Activated T-cell treated with anti-CD3 and anti-CD28 coated beads for 4 hours (primary cell): ENCODE measurements at regions not wholly inside any gene's neighbourhood (a gene's known extent, or its start where the extent isn't known, plus 50 kb on each side); places are given as distances from the start of the nearest gene placed in this dataset.

ENCODE experiments used
- DNase-seq: peaks from one replicate; pipeline ENCODE4 v3.0.0-alpha.2; 2020

DNA sequence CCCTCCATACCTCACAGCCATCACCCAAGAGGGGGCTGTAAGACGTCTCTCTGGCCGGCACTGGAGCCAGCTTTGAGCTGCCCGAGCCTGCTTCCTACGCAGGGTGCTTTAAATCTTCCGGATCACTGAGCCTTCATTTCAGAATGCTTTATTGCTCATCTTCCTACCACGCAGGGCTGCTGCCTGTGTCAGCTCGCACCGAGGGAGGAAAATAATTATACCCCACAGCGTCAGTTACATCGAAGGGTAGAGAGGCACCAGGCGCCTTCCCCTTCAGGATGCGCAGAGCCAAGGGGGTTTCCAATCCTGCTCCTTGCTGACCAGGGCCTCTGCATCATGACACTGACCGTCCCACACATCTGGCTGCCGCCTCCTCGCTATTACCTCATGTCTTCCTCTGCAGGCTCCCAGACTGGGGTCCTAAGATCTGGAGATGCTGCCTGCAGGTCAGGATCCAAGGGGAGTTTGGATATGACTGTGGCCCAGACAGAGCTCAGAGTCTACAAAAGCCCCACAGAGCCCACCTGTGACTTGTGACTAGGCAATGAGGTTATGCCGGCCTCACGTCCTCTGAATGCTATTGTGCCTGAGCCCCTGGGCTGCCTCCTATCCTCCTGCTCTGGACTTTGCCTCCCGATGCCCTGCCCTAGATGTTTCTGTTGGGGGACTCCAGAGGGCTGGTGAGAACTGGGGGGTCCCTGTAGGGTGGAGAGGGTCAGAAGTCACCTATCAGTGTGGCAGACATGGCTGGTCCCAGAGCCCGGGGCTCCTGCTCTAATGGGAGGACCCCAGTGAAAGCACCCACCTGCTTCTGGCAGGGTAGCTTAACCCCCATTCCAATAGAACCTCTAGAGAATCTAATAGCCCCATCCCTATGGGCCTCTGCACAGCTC lies 220.3 kb upstream of the RTL1 start:
- DNase-seq = no peak

DNA sequence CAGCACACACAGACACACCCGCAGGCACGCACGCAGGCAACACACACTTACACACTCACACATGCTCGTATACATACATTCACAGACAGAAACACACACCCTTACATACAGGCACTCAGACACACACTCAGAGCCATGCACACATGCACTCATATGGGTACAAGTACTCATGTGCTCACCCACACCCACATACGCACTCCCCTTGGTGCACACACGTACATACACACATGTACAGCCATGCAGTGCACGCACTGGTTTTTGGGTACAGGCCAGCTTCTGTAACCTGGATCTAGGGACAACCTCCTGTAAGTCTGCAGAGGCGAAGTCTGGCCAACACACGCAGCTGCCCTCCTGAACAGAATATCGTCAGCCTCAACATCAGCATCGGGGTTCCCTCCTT lies 221.3 kb upstream of the RTL1 start:
- no peak for DNase-seq

DNA sequence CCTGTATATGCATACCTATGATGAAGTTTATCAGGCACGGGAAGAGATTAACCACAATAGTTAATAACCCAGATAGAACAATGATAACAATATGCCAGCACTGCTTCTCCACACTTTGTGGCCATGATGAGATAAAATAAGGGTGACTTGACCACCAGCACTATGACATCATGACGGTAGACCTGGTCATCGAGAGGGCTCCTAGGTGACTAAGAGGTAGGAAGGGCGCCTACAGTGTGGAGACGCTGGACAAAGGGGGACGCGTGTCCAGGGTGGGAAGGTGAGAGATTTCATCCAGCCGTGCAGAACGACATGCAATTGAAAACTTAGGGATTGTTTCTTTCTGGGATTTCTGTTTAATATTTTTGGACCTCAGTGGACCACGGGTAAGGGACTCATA lies 221.8 kb upstream of the RTL1 start:
- DNase-seq = no peak

DNA sequence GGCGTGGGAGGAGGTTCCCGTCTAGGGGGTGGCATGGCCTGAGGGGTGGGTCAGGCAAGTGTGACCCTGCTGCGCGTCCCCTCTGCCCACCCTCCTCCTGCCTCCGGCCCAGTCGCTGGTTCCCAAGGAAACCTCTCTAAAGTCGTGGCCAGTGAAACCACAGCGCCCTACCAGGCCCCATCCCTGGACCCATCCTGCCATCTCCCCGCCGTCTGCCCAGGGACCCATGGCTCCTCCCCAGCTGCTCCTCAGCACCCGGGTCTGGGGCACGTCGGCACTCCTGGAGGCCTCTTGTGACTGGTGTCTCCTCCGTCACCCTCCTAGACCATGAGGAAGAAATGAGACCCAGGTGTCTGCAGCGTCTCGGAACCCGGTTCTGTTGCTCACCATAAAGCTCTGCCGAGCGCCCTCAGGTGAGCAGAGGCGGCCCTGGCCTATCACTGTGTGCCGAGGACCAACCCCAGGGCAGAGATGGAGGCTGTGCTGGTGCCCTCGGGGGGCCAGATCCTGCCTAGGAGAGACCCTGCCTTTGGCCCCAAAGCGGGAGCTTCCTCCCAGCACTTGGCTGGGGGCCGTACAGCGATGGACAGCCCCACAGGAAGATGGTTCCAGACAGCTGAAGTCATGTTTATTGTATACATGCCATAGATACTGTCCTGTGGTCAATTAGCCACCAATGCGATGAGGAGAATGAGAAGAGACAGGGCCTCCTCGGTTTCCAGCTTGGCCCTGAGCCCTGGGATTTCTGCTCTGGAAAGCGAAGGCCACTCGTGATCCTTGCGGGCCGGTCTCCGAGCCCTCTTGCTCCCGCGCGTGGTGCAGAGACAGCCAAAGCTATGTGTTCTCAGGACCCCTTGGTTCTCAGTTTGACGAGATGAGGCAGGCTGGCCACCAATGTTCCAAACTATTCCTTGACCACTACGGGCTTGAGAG lies 222.5 kb upstream of the RTL1 start:
- no peak for DNase-seq

DNA sequence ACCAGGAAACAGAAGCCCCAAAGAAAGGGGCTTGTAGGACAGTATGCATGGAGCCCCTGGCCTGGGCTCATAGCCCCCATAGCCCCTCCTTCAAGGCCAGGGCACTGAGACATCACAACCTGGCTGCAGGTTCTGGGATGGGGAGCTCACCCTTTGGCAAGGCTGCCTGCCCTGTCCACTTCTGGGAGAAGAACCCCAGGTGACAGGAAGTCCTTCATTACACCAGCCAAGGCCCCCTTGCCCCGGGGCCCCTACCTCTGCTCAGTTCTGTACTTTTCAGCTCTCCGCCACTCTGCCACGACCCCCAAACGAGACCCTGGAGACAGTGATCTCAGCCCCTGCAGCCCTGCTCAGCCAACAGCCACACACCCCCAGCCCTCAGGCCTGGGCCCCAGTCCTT lies 223.2 kb upstream of the RTL1 start:
- DNase-seq = no peak

DNA sequence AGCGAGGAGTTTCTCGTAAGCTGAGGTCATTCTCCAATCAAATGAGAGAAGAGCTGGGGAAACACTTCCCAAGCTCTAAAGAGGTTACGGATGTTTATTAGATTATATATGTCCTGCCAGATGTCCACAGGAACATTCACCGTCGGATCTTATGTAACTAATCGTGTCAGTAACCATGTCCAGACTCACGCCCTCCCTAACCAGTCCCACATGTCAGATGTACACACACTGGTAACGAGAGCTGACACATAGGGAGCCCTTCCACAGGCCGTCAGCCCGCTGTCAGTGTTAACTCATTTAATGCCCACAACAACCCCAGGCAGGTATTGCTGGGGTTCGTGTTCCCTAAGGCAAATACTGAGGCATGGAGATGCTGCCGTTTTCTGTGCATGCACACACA lies 223.7 kb upstream of the RTL1 start:
- no peak for DNase-seq

DNA sequence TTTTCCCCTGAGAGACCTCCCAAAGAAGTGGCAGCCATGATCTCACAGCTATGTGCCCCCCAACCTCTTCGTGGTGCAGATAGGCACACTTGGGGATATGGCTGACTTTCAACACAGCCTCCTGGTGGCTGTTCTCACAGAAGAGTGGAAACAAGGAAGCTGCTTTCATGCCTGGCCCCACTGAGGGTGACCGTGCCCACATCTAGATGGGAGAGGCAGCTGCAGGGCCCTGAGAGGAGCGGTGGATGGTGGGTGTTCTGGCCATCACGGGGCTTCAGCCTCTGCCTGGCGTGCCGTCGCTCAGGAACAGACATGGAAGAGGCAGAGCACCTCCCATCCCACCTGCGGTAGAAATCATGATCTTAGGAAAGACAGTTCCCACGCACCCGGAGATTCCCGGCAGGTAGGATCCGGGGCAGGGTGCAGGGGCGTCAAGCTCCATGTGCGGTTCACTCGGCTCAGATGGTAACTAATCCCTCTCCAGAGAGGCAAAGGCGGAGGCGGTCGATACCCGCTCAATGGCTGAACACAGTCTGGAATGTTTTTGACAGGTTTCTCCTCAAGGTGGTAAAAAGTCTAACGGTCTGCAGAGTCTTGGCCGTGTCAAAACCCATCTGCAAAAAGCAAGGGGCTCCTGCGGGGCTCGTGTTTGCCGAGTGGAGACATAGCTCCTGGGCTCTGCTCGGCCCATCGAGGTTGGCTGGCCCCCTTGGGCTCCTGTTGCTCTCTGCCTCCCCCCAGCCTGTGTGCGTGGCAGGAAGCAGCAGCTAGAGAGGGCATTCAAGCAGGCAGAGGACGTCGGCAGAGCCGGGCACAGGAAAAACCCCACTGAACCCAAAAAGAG lies 225.2 kb upstream of the RTL1 start:
- DNase-seq = no peak

DNA sequence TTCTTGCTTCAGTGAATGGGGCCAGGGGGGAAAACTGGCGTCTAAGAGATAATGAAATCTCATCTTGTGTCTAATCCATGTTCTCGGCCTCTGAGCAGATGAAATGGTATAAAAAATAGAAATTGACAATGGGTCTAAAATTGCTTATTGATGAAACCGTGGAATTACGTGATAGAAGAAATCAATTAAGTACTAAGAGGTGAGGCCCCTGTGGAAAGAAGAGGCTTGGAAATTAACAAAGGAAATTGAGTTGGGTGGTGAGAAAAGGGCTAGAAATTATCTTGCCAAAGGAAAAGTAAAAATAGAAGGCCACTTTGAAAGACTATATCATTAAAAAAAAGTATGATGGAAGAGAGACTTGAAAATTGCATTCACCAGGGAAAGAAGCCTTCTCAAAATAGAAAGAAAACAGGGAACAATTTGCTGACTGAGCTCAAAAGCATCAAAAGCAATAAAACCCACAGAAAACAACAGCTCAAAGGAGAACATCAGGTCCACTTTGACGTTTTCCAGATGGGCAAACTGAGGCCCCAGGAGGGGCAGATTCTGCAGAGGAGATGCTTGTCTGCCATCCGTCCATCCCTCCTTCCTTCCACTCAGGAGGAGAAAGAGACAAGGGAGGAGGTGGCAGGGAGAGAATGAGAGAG lies 226.1 kb upstream of the RTL1 start:
- no peak for DNase-seq

DNA sequence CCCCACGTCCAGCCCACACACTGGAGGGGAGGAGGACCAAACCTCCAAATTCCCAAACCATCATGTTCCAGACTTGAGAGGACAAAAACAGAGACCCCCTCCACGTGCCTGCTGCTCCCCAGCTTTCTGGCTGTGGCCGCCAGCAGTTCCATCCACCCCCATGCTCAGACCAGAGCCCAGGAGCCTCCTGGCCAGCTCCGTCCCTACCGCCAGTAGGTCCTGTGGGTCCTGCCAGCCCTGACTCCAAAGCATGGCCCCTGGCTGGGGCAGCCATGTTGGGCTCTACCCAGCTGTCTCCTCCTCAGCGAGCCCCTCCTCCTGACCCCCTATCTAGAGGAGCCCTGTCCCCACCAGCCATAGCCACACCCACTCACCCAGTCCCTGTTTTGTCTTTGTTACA lies 227.3 kb upstream of the RTL1 start:
- DNase-seq = no peak

DNA sequence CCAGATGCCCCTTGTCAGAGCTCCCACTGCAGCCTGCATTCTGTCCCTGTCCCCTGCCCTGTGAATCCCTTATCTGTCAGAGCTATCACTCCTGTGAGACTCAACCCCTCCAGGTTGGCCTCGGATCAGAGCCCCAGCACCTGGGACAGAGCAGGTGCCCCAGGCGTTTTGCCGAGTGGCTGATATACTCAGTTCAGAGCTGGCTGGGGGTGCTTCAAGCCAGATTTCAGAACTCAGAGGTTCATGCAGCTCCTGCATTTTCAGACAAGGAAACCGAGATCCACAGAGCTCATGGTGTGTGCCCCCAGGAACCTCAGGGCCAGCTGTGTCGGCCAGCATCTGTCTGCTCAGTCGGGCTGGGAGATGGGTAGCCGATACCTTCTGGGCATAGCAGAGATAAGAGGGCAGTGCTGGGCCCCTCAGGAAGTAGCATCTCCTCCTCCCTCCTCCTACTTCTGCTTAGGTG lies 228.0 kb upstream of the RTL1 start:
- no peak for DNase-seq

DNA sequence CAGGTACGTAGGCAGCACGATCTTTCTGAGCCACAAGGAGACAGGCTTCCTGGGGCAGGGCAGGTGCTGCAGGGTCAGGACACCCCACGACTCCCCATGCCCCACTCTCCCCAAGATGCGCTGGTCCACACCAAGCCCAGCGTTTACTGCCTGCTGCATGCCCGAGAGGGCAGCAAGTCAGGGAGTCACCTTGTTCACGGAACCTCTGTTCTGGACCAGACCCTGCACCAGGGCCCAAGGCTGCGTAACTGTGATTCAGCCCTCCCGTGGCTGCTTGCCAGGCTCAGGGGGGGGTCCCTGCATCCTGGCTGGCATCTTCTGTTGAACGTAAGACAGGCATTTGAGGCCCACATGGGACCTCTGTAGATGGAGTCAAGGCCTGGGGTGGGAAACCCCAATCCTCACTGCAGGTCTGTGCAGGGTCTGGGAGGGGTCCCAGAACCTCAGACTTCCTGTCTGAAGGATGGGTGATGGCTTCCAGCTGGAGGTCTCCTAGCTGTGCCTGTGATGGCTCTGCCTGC lies 228.6 kb upstream of the RTL1 start:
- DNase-seq = no peak

DNA sequence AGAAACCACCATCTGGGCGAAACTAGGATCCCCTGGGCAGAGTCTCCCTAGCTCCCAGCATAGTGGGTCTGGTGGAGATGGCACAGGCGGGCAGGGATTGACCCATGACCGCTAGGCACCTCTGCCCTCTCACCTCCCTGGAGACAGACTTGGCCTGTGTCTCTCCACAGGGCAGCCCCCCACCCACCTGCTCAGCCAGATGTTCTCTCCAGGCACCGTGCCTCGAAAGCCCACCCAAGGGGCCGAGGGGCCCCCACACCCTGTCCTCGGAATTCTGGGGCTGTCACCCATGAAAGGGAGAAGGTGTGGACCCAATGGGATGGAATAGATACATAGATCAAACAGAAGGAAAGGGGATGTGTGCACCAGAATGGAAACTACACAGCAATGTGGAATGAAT lies 229.1 kb upstream of the RTL1 start:
- DNase-seq = no peak

DNA sequence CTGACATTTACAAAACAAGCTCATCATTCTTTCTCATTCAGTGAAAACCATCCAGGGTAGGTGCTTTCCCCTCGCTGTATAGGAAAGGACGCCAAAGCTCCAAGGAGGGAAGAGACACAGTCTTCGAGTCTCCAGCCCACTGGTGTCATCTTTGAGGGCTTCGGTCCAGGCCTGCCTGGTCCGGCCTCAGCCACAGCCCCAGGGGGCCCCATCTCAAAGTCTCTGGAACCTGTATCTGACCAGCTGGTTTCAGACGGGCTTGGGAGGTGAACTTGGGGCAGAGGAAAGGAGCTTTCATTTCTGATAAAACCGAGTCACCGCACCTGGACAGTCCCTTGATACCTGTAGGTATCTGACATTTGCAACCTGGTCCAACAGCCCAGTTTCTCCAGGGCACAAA lies 229.5 kb upstream of the RTL1 start:
- DNase-seq = no peak

DNA sequence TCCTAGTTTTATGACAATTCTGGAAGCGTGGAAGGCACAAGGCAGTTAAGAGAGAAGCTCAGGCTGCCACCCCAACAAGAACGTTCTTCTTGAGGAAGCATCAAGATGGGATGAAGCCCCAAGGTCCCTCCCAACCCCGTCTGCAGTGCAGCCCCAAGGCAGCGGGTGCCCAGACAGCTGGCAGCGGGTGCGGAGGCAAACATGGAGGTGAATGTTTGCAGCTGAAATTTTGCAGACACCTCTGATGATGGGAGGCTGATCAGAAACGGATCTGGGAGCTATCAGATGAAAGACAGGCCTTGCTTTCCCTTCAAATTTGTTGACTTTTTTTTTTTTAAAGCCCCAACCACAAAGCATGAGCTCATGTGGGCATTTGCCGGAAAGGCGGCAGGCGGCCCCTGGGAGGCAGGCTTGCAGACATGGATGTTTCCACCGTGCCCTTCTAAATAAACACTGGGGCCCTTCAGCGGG lies 230.7 kb upstream of the RTL1 start:
- no peak for DNase-seq

DNA sequence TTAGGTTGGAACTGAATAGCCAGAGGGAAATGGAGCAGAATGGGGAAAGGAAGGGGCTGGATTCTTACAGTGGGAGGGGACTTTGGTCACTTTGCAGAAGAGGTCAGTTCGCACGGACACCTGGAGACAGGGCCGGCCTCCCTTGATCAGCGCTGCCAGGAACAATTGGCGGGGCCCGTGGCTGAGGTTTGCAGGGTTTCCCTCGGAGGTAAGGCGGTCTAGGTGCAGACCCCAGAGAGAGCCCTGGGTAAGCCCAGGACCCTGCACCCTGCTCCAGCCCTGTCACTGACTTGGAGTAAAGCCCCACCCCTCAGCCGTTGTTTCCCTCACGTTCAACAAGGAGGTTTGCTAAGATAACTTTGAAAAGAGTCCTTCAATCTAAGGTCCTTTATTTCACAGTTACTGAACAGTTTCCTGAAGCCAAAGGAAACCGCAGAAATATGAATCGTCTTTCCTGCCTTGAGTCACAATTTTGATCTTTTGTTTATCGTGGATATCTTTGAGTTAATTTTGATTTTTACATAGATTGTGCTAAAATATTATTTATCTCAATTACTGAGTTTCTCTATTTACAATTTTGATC lies 231.4 kb upstream of the RTL1 start:
- no peak for DNase-seq

DNA sequence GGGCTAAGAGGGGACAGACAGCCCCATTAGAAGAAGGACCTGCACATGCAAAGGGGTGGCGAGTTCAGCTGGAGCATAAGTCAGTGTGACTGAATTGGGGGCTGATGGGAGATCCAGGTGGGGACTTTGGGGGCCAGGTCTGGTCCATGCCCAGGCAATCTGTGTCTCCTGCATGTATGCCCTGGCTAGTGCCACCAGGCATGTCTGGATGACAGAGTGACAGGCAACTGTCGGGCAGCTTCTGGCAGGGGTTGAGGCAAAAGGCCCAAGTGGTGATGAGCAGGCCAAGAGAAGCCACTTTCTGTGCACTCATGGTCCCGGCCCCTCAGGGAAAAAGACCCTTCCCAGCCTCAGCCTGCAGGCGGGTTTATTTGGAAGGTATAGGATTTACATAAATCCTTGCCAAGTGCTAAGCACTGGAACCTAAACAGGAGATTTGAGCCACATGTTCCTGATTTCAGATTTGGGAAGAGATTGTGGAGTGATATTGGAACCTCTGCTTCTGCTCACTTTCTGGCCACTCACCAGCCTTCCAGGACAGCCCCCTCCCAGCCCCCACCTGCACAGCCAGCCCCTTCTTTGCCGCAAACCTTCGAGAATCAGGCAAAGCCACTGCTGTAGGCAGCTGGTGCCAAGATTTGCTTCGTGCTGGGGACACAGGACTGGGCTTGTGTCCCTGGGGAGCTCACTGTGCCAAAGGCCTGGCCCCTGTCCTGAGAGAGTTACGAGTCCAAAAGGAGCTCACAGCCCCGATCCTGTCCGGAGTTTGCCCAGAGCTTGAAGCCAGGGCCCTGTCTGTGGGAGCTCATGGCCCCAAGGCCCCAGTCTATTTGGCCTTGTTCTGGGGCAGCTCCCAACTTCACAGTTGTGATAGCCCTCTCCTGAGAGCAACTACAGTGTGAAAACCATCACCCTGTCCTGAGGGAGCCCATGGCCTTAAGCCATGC lies 232.5 kb upstream of the RTL1 start:
- DNase-seq = no peak

DNA sequence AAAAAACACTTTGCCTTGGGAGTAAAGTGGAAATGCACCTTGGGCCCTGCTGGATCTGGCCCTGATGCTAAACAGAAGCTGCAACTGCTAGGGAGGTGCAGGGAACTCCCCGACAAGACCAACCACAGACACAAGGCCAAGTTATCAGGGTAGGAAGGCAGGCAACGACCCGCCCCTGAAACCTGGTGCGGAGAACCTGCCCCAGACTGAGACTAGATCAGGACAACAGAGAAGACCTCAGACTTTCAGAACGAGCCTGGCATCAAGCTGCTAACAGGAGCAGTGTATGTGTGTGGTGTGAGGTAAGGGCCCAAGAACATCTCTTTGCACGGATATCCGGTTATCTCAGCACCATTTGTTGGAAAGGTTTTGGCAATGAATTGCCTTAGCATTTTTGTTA lies 233.7 kb upstream of the RTL1 start:
- no peak for DNase-seq

DNA sequence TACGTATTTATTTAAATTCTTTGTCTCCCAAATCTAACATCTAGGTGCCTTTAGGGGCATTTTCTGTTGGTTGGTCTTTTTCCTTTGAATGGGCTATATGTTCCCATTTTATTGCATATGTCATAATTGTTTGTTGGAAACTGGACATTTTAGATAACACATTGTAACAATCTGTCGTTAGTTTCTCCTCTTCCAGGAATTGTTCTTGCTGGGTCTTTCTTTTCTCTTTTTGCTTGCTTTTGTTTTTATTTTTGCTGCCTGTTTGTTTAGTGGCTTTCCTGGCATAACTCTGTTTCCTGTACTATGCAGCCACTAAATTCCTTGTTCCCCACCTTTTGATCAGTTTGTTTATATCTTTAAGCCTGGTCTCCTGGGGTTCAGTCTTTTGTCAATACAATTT lies 244.3 kb upstream of the RTL1 start:
- no peak for DNase-seq

DNA sequence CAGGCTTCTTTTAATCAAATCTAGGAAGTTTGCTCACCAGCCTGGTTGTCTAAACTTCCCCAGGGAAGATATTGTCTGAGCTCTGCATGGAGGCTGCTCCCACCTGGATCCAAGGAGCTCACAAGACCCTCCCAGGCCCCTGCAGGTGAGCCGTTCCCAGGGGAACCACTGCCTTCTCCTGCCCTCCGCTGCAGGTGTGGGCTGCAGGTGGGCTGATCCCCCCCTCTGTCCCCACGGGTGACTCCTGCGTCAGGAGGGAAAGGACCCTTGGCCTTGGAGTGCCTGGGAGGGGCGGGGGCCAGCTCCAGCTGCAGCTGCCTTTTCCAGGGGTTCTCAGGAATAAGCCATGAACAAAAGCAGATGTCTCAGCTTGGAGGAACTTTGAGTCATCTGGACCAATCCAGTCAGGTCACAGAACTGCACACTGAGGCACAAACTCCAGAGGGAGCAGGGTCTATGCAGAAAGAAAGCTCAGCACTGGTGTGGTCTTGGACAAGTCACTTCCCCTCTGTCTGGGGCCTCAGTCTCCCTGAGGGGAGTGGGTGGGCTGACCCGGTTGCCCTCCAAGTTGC lies 246.6 kb upstream of the RTL1 start:
- DNase-seq = no peak
